Neuronal stem cell (in vitro differentiated cells): ENCODE measurements at regions not wholly inside any gene's neighbourhood (a gene's known extent, or its start where the extent isn't known, plus 50 kb on each side); places are given as distances from the start of the nearest gene placed in this dataset.

Experiments
- DNase-seq: peaks from one replicate; pipeline ENCODE4 v3.0.0-alpha.2; 2013; ENCODE audit warnings: low spot score
- H2AFZ ChIP-seq: one replicate; pipeline ENCODE4 v1.6.1; 2013; ENCODE audit warnings: mild to moderate bottlenecking, low read length, inconsistent platforms
- H2AK5ac ChIP-seq: 2 replicates; pipeline ENCODE4 v1.6.1; 2013; ENCODE audit warnings: low read depth, mild to moderate bottlenecking, inconsistent platforms, low read length, moderate library complexity, mixed read lengths
- H2BK120ac ChIP-seq: 2 replicates; pipeline ENCODE4 v1.6.1; 2013; ENCODE audit warnings: low read depth, mild to moderate bottlenecking, inconsistent platforms, low read length, moderate library complexity, mixed read lengths
- H2BK12ac ChIP-seq: one replicate; pipeline ENCODE4 v1.6.1; 2013; ENCODE audit warnings: low read length, inconsistent platforms
- H2BK15ac ChIP-seq: 2 replicates; pipeline ENCODE4 v1.6.1; 2013; ENCODE audit warnings: mild to moderate bottlenecking, low read length, inconsistent platforms, mixed read lengths
- H2BK5ac ChIP-seq: one replicate; pipeline ENCODE4 v1.6.1; 2013; ENCODE audit warnings: inconsistent platforms, mild to moderate bottlenecking, low read length, moderate library complexity
- H3K14ac ChIP-seq: one replicate; pipeline ENCODE4 v1.6.1; 2013; ENCODE audit warnings: low read length, inconsistent platforms
- H3K18ac ChIP-seq: 2 replicates; pipeline ENCODE4 v1.6.1; 2013; ENCODE audit warnings: low read length, inconsistent platforms
- H3K23ac ChIP-seq: 2 replicates; pipeline ENCODE4 v1.6.1; 2013; ENCODE audit warnings: low read depth, mild to moderate bottlenecking, mixed read lengths, low read length, inconsistent platforms; ENCODE audit not compliant: poor library complexity
- H3K27ac ChIP-seq: replicated peaks from 3 replicates; pipeline ENCODE4 v1.5.1; 2013; ENCODE audit warnings: low read length, inconsistent platforms
- H3K27me3 ChIP-seq, 3 experiments: 2 replicates each; pipeline ENCODE4 v1.6.1; 2013; ENCODE audit warnings: low read length in 3 of 3, mild to moderate bottlenecking in 2 of 3, inconsistent platforms in 1 of 3, low read depth in 1 of 3, mixed read lengths in 1 of 3, moderate library complexity in 1 of 3; ENCODE audit not compliant: control insufficient read depth in 3 of 3, insufficient read depth in 3 of 3
- H3K36me3 ChIP-seq, 2 donors: replicated peaks in 1 of 2; 2 replicates each; pipeline ENCODE4 v1.6.1; 2013; ENCODE audit warnings: low read length in 2 of 2; ENCODE audit not compliant: control insufficient read depth in 2 of 2, insufficient read depth in 2 of 2
- H3K4ac ChIP-seq: 2 replicates; pipeline ENCODE4 v1.6.1; 2013; ENCODE audit warnings: inconsistent platforms, mild to moderate bottlenecking, low read length, moderate library complexity
- H3K4me1 ChIP-seq, 2 donors: 1 replicate in 1 of 2; 2 replicates in 1 of 2; pipeline ENCODE4 v1.6.1; 2013; ENCODE audit warnings: low read length in 2 of 2, low read depth in 1 of 2; ENCODE audit not compliant: control insufficient read depth in 2 of 2, insufficient read depth in 1 of 2
- H3K4me2 ChIP-seq: one replicate; pipeline ENCODE4 v1.6.1; 2013; ENCODE audit warnings: mild to moderate bottlenecking, low read length, inconsistent platforms; ENCODE audit not compliant: insufficient read depth, poor library complexity, severe bottlenecking
- H3K4me3 ChIP-seq, 2 donors: 2 replicates each; pipeline ENCODE4 v1.5.1; 2013; ENCODE audit warnings: low read length in 2 of 2, mild to moderate bottlenecking in 2 of 2, inconsistent platforms in 1 of 2, moderate library complexity in 1 of 2
- H3K79me1 ChIP-seq: one replicate; pipeline ENCODE4 v1.6.1; 2013; ENCODE audit warnings: low read depth, mild to moderate bottlenecking, inconsistent platforms, low read length, moderate library complexity
- H3K9ac ChIP-seq: one replicate; pipeline ENCODE4 v1.6.1; 2013; ENCODE audit warnings: mild to moderate bottlenecking, low read depth, low read length, inconsistent platforms; ENCODE audit not compliant: poor library complexity
- H3K9me3 ChIP-seq, 2 donors: replicated peaks in 1 of 2; 2 replicates each; pipeline versions ENCODE3 to v1.6.1; 2013; ENCODE audit warnings: low read length in 2 of 2, mild to moderate bottlenecking in 2 of 2, inconsistent platforms in 1 of 2, low read depth in 1 of 2, mixed read lengths in 1 of 2, moderate library complexity in 1 of 2; ENCODE audit not compliant: control insufficient read depth in 2 of 2, insufficient read depth in 1 of 2
- H4K8ac ChIP-seq: one replicate; pipeline ENCODE4 v1.6.1; 2013; ENCODE audit warnings: low read depth, mild to moderate bottlenecking, inconsistent platforms, low read length, moderate library complexity
- H4K91ac ChIP-seq: one replicate; pipeline ENCODE4 v1.6.1; 2013; ENCODE audit warnings: low read length, low read depth, mild to moderate bottlenecking, inconsistent platforms; ENCODE audit not compliant: poor library complexity
- WGBS, 2 donors: extraction: QIAGEN DNeasy Blood & Tissue Kit; methylation state at CpG; one replicate each; pipeline ENCODE4 v1.1.7; 2013; ENCODE audit warnings: missing lambda C conversion rate in 2 of 2, mixed read lengths in 1 of 2; ENCODE audit not compliant: insufficient read length in 2 of 2, insufficient replicate concordance in 1 of 2; ENCODE audit errors: extremely low coverage in 2 of 2; 5-methylcytosine and 5-hydroxymethylcytosine counted together

GRCh38 chr14:84809158-84809557 lies 720.8 kb upstream of the FLRT2 start:
- Histone ChIP-seq H2BK5ac (no peak overlapping the region), H3K27ac (no peak overlapping the region), H3K36me3 (no peaks in the 10 kb centered on the region), H3K27me3 (no peaks in the 10 kb centered on the region), H3K14ac (no peak overlapping the region), H3K9me3 (no peaks in the 10 kb centered on the region), H3K4me3 (no peak overlapping the region), H3K4me2 (no peak overlapping the region), H4K8ac (no peak overlapping the region), H3K23ac (no peak overlapping the region), H3K4ac (no peak overlapping the region), H2BK120ac (no peak overlapping the region), H2AFZ (no peak overlapping the region), H2BK15ac (no peak overlapping the region), H3K18ac (no peak overlapping the region), H3K9ac (no peak overlapping the region), H3K79me1 (no peaks in the 10 kb centered on the region), H4K91ac (no peak overlapping the region), H3K4me1 (no peaks in the 10 kb centered on the region), H2BK12ac (no peak overlapping the region), H2AK5ac (no peak overlapping the region)
- no CpG with 5 or more reads among the region's 2 CpGs for WGBS, 2 donors
- no peak for DNase-seq

- no peak overlapping the region for H3K9ac ChIP-seq
- H4K8ac ChIP-seq: no peak overlapping the region
- H3K27ac ChIP-seq: no peak overlapping the region
- H2AFZ ChIP-seq: no peak overlapping the region
- H3K4ac ChIP-seq: no peak overlapping the region
- H3K4me3 ChIP-seq: no peak overlapping the region
- no peak overlapping the region for H4K91ac ChIP-seq
- no peak overlapping the region for H2BK120ac ChIP-seq
- no peak overlapping the region for H3K23ac ChIP-seq
- no peak overlapping the region for H3K18ac ChIP-seq
- H3K14ac ChIP-seq: no peak overlapping the region
- no peak overlapping the region for H3K4me2 ChIP-seq
- no peaks in the 10 kb centered on the region for H3K79me1 ChIP-seq
- no peak for DNase-seq
- H3K9me3 ChIP-seq: no peaks in the 10 kb centered on the region
- no peak overlapping the region for H2BK5ac ChIP-seq
- no CpG with 5 or more reads among the region's 1 CpG for WGBS, 2 donors
- no peaks in the 10 kb centered on the region for H3K36me3 ChIP-seq
- no peaks in the 10 kb centered on the region for H3K4me1 ChIP-seq
- no peaks in the 10 kb centered on the region for H3K27me3 ChIP-seq
- H2BK15ac ChIP-seq: no peak overlapping the region
- H2AK5ac ChIP-seq: no peak overlapping the region
- H2BK12ac ChIP-seq: no peak overlapping the region
Measured at GRCh38 chr14:84814391-84814790, 715.6 kb upstream of the FLRT2 start.

GRCh38 chr14:84819528-84819927 lies 710.4 kb upstream of the FLRT2 start:
- Histone ChIP-seq H3K23ac (no peak overlapping the region), H3K4me1 (no peaks in the 10 kb centered on the region), H3K27ac (no peak overlapping the region), H2BK120ac (no peak overlapping the region), H2BK12ac (no peak overlapping the region), H2AFZ (no peak overlapping the region), H2BK5ac (no peak overlapping the region), H3K27me3 (no peaks in the 10 kb centered on the region), H3K14ac (no peak overlapping the region), H2AK5ac (no peak overlapping the region), H4K91ac (no peak overlapping the region), H3K18ac (no peak overlapping the region), H2BK15ac (no peak overlapping the region), H3K9ac (no peak overlapping the region), H3K4me2 (no peak overlapping the region), H3K4ac (no peak overlapping the region), H4K8ac (no peak overlapping the region), H3K4me3 (no peak overlapping the region), H3K79me1 (no peaks in the 10 kb centered on the region), H3K9me3 (peaks cover 0 to 2% of the 10 kb centered on the region in 2 donors), H3K36me3 (peaks cover 0 to 1% of the 10 kb centered on the region in 2 donors)
- DNase-seq: no peak
- WGBS, 2 donors: no CpG with 5 or more reads among the region's 2 CpGs

GRCh38 chr14:84825481-84826251 lies 704.3 kb upstream of the FLRT2 start:
- no peak overlapping the region for H3K27ac ChIP-seq
- no peak for DNase-seq
- H2BK12ac ChIP-seq: no peak overlapping the region
- no peak overlapping the region for H3K4me2 ChIP-seq
- no peak overlapping the region for H4K8ac ChIP-seq
- H2BK15ac ChIP-seq: no peak overlapping the region
- H2AFZ ChIP-seq: no peak overlapping the region
- peaks cover 0 to 2% of the 10 kb centered on the region in 2 donors for H3K9me3 ChIP-seq
- no peak overlapping the region for H2BK120ac ChIP-seq
- no peak overlapping the region for H3K4me3 ChIP-seq
- H3K27me3 ChIP-seq: no peaks in the 10 kb centered on the region
- H3K18ac ChIP-seq: no peak overlapping the region
- peaks cover 0 to 1% of the 10 kb centered on the region in 2 donors for H3K36me3 ChIP-seq
- H3K14ac ChIP-seq: no peak overlapping the region
- H3K4ac ChIP-seq: no peak overlapping the region
- no peak overlapping the region for H3K23ac ChIP-seq
- no peak overlapping the region for H4K91ac ChIP-seq
- no peak overlapping the region for H2AK5ac ChIP-seq
- no CpG with 5 or more reads among the region's 8 CpGs for WGBS, 2 donors
- H3K79me1 ChIP-seq: no peaks in the 10 kb centered on the region
- no peak overlapping the region for H3K9ac ChIP-seq
- no peak overlapping the region for H2BK5ac ChIP-seq
- peaks cover 0 to 7% of the 10 kb centered on the region in 2 donors for H3K4me1 ChIP-seq
